Mucosa of descending colon (tissue), 3 donors: ENCODE measurements at regions not wholly inside any gene's neighbourhood (a gene's known extent, or its start where the extent isn't known, plus 50 kb on each side); places are given as distances from the start of the nearest gene placed in this dataset.
"Not testable (repeated sequence)": the region's sequence is repeated elsewhere in the genome, so short reads cannot be mapped to it uniquely, and the experiment has no call there.

Experiments used
- ATAC-seq: fragments of 200-7000 bp; cut with Tn5 transposase; one replicate; pipeline ENCODE4 v1.9.1; 2020; ENCODE audit warnings: mild to moderate bottlenecking, moderate library complexity
- DNase-seq, 3 donors: peaks; one replicate each; pipeline ENCODE4 v3.0.0-alpha.2; 2020
- H3K36me3 ChIP-seq: fragments of 200-600 bp; one replicate; pipeline ENCODE4 v1.8.0; 2021; ENCODE audit warnings: low read depth, mild to moderate bottlenecking
- H3K4me1 ChIP-seq: fragments of 200-600 bp; one replicate; pipeline ENCODE4 v1.8.0; 2021; ENCODE audit warnings: low read depth, mild to moderate bottlenecking
- H3K4me3 ChIP-seq: fragments of 200-600 bp; one replicate; pipeline ENCODE4 v1.8.0; 2021; ENCODE audit warnings: mild to moderate bottlenecking
- H3K9me3 ChIP-seq: fragments of 200-600 bp; one replicate; pipeline ENCODE4 v1.8.0; 2021; ENCODE audit warnings: mild to moderate bottlenecking
- CTCF ChIP-seq: fragments of 200-600 bp; IDR thresholded peaks from one replicate; pipeline ENCODE4 v1.8.0; 2022; ENCODE audit warnings: antibody characterized with exemption, mild to moderate bottlenecking
- intact Hi-C, 2 donors: fragments of 100-400 bp; cut with DNase I in 1 of 2; cut with micrococcal nuclease in 1 of 2; formaldehyde crosslinking; loops; one replicate each; pipeline versions ENCODE4 v1.11.0 to v1.11.1; 2022; cut with DNase I, micrococcal nuclease
- donor health status: DM: no; HTN: no; CAD: no; lungs with moderate emphysema.
- donor health status: DM: no; HTN: no; CAD: no.
- donor health status: DM: no; HTN: yes; CAD: no.

DNA sequence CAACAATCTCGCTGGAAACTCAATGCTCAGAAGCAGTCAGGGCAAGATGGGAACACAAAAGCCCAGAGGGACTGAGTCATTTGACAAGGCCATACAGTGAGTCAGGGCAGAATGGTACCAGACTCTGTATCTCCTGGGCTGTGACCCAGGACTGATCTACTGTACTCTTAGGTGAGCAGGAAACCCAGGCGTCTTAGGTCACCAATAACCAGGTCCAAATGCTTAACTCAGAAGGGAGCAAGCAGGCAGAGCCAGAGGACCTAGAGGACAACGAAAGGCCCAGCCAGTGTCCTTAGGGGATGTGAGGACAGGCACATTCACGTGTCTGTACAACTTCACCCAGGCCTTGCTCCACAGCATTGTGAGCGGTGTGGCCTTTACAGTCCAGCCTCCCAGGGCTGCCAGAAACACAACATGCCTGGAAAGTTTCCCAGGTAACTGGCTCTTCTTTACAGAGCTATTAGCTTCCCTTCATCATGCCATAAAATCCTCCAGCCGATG is 69.9 kb downstream of the ARL6IP4 start:
- no peaks in the 10 kb centered on the region for H3K9me3 ChIP-seq
- ATAC-seq: peak; percentile 58
- no peaks in the 10 kb centered on the region for H3K4me1 ChIP-seq
- no peak overlapping the region for H3K4me3 ChIP-seq
- TF ChIP-seq CTCF: no peak
- intact Hi-C loops: no loop called here
- peak in 1 of 3 donors; percentile 25 for DNase-seq
- no peaks in the 10 kb centered on the region for H3K36me3 ChIP-seq

GRCh38 chr12:123049398-123050240 is 69.1 kb downstream of the ARL6IP4 start:
- H3K4me3 ChIP-seq: no peak overlapping the region
- no peaks in the 10 kb centered on the region for H3K9me3 ChIP-seq
- ATAC-seq: peak; percentile 10
- intact Hi-C loops: loop anchor here (5.0 to 10.0 kb wide), 3 partner anchors 98 to 185 kb away; partner anchors contain the start of genes MPHOSPH9 (in 1 of the 2), MTRFR (in 1 of the 2) and PITPNM2 (in 1 of the 2)
- DNase-seq: peak in 1 of 3 donors; percentile 12
- TF ChIP-seq CTCF: no peak
- H3K4me1 ChIP-seq: no peaks in the 10 kb centered on the region
- H3K36me3 ChIP-seq: no peaks in the 10 kb centered on the region

DNA sequence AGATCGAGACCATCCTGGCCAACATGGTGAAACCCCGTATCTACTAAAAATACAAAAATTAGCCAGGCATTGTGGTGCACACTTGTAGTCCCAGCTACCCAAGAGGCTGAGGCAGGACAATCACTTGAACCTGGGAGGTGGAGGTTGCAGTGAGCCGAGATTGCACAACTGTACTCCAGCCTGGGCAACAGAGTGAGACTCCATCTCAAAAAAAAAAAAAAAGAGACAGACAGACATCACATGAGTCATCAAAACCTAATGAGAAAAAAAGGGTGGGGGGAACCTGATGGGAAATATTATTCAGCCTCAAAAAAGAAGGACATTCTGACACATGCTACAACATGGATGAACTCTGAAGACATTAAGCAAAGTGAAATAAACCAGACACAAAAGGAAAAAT is 67.4 kb downstream of the ARL6IP4 start:
- not testable (repeated sequence) for ATAC-seq, H3K4me3 ChIP-seq, H3K9me3 ChIP-seq, H3K4me1 ChIP-seq, H3K36me3 ChIP-seq, DNase-seq
- intact Hi-C loops: loop anchor here (5.0 to 10.0 kb wide), 3 partner anchors 99 to 187 kb away; partner anchors contain the start of genes MPHOSPH9 (in 1 of the 2), MTRFR (in 1 of the 2) and PITPNM2 (in 1 of the 2)

GRCh38 chr12:123047289-123047688 is 66.8 kb downstream of the ARL6IP4 start:
- ATAC-seq (no peak), DNase-seq (no peak)
- intact Hi-C loops: loop anchor here (5.0 to 10.0 kb wide), 3 partner anchors 100 to 188 kb away; partner anchors contain the start of genes MPHOSPH9 (in 1 of the 2), MTRFR (in 1 of the 2) and PITPNM2 (in 1 of the 2)
- H3K4me3 ChIP-seq: no peak overlapping the region
- TF ChIP-seq CTCF: no peak
- no peaks in the 10 kb centered on the region for H3K9me3 ChIP-seq
- H3K36me3 ChIP-seq: no peaks in the 10 kb centered on the region
- H3K4me1 ChIP-seq: peaks cover 9% of the 10 kb centered on the region

- TF ChIP-seq CTCF: no peak
- Histone ChIP-seq H3K4me1 (peaks cover 9% of the 10 kb centered on the region), H3K4me3 (no peak overlapping the region), H3K36me3 (no peaks in the 10 kb centered on the region), H3K9me3 (no peaks in the 10 kb centered on the region)
- DNase-seq: no peak
- intact Hi-C loops: loop anchor here (5.0 to 10.0 kb wide), 3 partner anchors 101 to 188 kb away; partner anchors contain the start of genes MPHOSPH9 (in 1 of the 2), MTRFR (in 1 of the 2) and PITPNM2 (in 1 of the 2)
- ATAC-seq: no peak
These were observed 66.0 kb downstream of the ARL6IP4 start for GRCh38 chr12:123046431-123046830.

GRCh38 chr12:123045678-123046077 is 65.2 kb downstream of the ARL6IP4 start:
- Histone ChIP-seq H3K4me3 (no peak overlapping the region), H3K4me1 (peaks cover 9% of the 10 kb centered on the region), H3K9me3 (no peaks in the 10 kb centered on the region), H3K36me3 (no peaks in the 10 kb centered on the region)
- ATAC-seq (no peak), DNase-seq (peak in 1 of 3 donors; percentile 8)
- intact Hi-C loops: loop anchor here (5.0 to 10.0 kb wide), 3 partner anchors 102 to 189 kb away; partner anchors contain the start of genes MPHOSPH9 (in 1 of the 2), MTRFR (in 1 of the 2) and PITPNM2 (in 1 of the 2)
- no peak for TF ChIP-seq CTCF
